ENCODE measurements at regions not wholly inside any gene's neighbourhood (a gene's known extent, or its start where the extent isn't known, plus 50 kb on each side); places are given as distances from the start of the nearest gene placed in this dataset.
"Not testable (repeated sequence)": the region's sequence is repeated elsewhere in the genome, so short reads cannot be mapped to it uniquely, and the experiment has no call there.

DNA sequence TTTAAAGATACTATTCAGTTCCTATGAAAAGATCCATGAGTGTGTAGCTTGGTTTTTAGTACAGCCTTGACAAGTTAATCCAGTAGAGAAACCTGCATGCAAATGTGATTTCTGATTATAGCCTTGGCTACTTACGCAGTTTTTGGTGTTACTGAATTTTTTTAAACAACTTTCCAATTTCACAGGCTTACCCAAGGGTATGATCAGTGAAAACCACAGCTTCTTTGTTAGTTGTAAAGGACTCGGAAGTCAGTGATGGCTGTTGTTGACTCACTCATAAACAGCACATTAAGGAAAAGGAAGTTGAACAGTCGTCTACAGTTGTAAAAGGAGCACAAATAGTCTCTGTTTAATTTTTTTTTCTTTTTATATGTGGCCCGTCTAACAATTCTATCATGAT is 924.6 kb upstream of the ADAMTS5 start:
- TF ChIP-seq, protein P1, sequence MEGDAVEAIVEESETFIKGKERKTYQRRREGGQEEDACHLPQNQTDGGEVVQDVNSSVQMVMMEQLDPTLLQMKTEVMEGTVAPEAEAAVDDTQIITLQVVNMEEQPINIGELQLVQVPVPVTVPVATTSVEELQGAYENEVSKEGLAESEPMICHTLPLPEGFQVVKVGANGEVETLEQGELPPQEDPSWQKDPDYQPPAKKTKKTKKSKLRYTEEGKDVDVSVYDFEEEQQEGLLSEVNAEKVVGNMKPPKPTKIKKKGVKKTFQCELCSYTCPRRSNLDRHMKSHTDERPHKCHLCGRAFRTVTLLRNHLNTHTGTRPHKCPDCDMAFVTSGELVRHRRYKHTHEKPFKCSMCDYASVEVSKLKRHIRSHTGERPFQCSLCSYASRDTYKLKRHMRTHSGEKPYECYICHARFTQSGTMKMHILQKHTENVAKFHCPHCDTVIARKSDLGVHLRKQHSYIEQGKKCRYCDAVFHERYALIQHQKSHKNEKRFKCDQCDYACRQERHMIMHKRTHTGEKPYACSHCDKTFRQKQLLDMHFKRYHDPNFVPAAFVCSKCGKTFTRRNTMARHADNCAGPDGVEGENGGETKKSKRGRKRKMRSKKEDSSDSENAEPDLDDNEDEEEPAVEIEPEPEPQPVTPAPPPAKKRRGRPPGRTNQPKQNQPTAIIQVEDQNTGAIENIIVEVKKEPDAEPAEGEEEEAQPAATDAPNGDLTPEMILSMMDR (IDR thresholded peaks at IDR 0.05; ENCODE audit: low read depth, low read length) = not testable (repeated sequence)
- not testable (repeated sequence) for TF ChIP-seq MYC (IDR thresholded peaks at IDR 0.05; ENCODE audit: low read depth, low read length); POLR2A (IDR thresholded peaks at IDR 0.05; ENCODE audit: extremely low read depth, insufficient read length)
- TF ChIP-seq, protein P2, sequence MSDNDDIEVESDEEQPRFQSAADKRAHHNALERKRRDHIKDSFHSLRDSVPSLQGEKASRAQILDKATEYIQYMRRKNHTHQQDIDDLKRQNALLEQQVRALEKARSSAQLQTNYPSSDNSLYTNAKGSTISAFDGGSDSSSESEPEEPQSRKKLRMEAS (IDR thresholded peaks at IDR 0.05; ENCODE audit: low read depth, low read length) = not testable (repeated sequence)

All from NB4 (cell line).